Omental fat pad (tissue), 2 donors: ENCODE measurements at regions not wholly inside any gene's neighbourhood (a gene's known extent, or its start where the extent isn't known, plus 50 kb on each side); places are given as distances from the start of the nearest gene placed in this dataset. TPM values are rescaled to one million over a fixed set of nuclear protein-coding genes. Genes with fewer than 3 reads are reported as not detected.
A peak's percentile ranks its signal among the peaks of the same experiment; 100 is the strongest.
"Not testable (repeated sequence)": the region's sequence is repeated elsewhere in the genome, so short reads cannot be mapped to it uniquely, and the experiment has no call there.

Experiments
- ATAC-seq: fragments of 150-250 bp; one replicate; pipeline ENCODE4 v1.9.1; 2016; ENCODE audit warnings: mild to moderate bottlenecking, moderate library complexity; ENCODE audit not compliant: low FRiP score
- DNase-seq: peaks from one replicate; pipeline ENCODE4 v3.0.0-alpha.2; 2019; ENCODE audit warnings: low spot score
- small RNA-seq: library from RNA; depleted of rRNA; stranded (forward); fragments of <200 nt; gene quantifications from one replicate; pipeline ENCODE3, GENCODE V24; 2016

DNA sequence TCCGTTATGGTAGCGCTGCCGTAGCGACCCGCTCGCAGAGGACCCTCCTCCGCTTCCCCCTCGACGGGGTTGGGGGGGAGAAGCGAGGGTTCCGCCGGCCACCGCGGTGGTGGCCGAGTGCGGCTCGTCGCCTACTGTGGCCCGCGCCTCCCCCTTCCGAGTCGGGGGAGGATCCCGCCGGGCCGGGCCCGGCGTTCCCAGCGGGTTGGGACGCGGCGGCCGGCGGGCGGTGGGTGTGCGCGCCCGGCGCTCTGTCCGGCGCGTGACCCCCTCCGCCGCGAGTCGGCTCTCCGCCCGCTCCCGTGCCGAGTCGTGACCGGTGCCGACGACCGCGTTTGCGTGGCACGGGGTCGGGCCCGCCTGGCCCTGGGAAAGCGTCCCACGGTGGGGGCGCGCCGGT, 2086.7 kb upstream of the TPTE start:
- ATAC-seq, DNase-seq: not testable (repeated sequence)

DNA sequence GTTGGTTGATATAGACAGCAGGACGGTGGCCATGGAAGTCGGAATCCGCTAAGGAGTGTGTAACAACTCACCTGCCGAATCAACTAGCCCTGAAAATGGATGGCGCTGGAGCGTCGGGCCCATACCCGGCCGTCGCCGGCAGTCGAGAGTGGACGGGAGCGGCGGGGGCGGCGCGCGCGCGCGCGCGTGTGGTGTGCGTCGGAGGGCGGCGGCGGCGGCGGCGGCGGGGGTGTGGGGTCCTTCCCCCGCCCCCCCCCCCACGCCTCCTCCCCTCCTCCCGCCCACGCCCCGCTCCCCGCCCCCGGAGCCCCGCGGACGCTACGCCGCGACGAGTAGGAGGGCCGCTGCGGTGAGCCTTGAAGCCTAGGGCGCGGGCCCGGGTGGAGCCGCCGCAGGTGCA, 2078.3 kb upstream of the TPTE start:
- ATAC-seq, DNase-seq: not testable (repeated sequence)

DNA sequence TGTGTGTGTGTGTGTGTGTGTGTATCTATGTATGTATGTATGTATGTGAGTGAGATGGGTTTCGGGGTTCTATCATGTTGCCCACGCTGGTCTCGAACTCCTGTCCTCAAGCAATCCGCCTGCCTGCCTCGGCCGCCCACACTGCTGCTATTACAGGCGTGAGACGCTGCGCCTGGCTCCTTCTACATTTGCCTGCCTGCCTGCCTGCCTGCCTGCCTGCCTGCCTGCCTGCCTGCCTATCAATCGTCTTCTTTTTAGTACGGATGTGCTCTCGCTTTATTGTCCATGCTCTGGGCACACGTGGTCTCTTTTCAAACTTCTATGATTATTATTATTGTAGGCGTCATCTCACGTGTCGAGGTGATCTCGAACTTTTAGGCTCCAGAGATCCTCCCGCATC, 2071.6 kb upstream of the TPTE start:
- not testable (repeated sequence) for DNase-seq
- peak; percentile 38 for ATAC-seq

DNA sequence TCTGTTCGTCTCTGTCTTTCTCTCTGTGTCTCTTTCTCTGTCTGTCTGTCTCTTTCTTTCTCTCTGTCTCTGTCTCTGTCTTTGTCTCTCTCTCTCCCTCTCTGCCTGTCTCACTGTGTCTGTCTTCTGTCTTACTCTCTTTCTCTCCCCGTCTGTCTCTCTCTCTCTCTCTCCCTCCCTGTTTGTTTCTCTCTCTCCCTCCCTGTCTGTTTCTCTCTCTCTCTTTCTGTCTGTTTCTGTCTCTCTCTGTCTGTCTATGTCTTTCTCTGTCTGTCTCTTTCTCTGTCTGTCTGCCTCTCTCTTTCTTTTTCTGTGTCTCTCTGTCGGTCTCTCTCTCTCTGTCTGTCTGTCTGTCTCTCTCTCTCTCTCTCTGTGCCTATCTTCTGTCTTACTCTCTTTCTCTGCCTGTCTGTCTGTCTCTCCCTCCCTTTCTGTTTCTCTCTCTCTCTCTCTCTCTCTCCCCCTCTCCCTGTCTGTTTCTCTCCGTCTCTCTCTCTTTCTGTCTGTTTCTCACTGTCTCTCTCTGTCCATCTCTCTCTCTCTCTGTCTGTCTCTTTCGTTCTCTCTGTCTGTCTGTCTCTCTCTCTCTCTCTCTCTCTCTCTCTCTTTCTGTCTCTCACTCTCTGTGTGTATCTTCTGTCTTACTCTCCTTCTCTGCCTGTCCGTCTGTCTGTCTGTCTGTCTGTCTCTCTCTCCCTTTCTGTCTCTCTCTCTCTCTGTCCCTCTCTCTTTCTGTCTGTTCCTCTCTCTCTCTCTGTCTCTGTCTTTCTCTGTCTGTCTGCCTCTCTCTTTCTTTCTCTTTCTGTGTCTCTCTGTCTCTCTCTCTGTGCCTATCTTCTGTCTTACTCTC, 2065.9 kb upstream of the TPTE start:
- not testable (repeated sequence) for DNase-seq
- peak; percentile 95 for ATAC-seq

GRCh38 chr21:8464403-8465152, 2056.8 kb upstream of the TPTE start:
- peak; percentile 99 for ATAC-seq
- DNase-seq, result not testable (repeated sequence)

- not testable (repeated sequence) for ATAC-seq
Observed at GRCh38 chr21:8466642-8467041, 2054.7 kb upstream of the TPTE start.

More at GRCh38 chr21:8466642-8467041, 2054.7 kb upstream of the TPTE start:
- not testable (repeated sequence) for DNase-seq

Small RNA genes in the stretch of these regions (small RNA-seq; reads per million reads assigned to genes)
- gene MIR6724-3 (not detected), gene MIR6724-4 (not detected), gene RF01518 (not detected), gene RNA5-8SN2 (not detected)
